Tibial nerve (tissue), 4 donors: ENCODE measurements at regions not wholly inside any gene's neighbourhood (a gene's known extent, or its start where the extent isn't known, plus 50 kb on each side); places are given as distances from the start of the nearest gene placed in this dataset.

Experiments used
- DNase-seq, 2 donors: peaks; one replicate each; pipeline ENCODE4 v3.0.0-alpha.2; 2019; ENCODE audit warnings: low spot score in 2 of 2
- H3K27ac ChIP-seq, 4 donors: fragments of 200-600 bp; sonication (generic) in 3 of 4; one replicate each; pipeline ENCODE4 v1.5.1; 2017 to 2019; ENCODE audit warnings: mild to moderate bottlenecking in 1 of 4
- H3K27me3 ChIP-seq, 2 donors: fragments of 200-600 bp; sonication (generic) in 1 of 2; one replicate each; pipeline versions ENCODE4 v1.5.1 to v1.6.0; 2017 to 2019
- H3K36me3 ChIP-seq, 3 donors: fragments of 200-600 bp; sonication (generic); one replicate each; pipeline ENCODE4 v1.5.1; 2018 to 2019
- H3K4me1 ChIP-seq, 4 donors: fragments of 200-600 bp; sonication (generic) in 3 of 4; one replicate each; pipeline ENCODE4 v1.5.1; 2017 to 2019
- H3K4me3 ChIP-seq, 4 donors: fragments of 200-600 bp; sonication (generic) in 3 of 4; one replicate each; pipeline ENCODE4 v1.5.1; 2017 to 2019; ENCODE audit warnings: mild to moderate bottlenecking in 1 of 4, moderate library complexity in 1 of 4
- H3K9me3 ChIP-seq, 4 donors: fragments of 200-600 bp; sonication (generic) in 3 of 4; one replicate each; pipeline ENCODE4 v1.5.1; 2017 to 2019
- CTCF ChIP-seq, 5 experiments: fragments of 200-600 bp in 3 of 5; fragments of 450-650 bp in 2 of 5; sonication (generic) in 3 of 5; IDR thresholded peaks; one replicate each; pipeline ENCODE4 v1.5.1; 2016 to 2019; ENCODE audit warnings: antibody characterized with exemption in 5 of 5, mild to moderate bottlenecking in 3 of 5, moderate library complexity in 2 of 5
- EP300 ChIP-seq, 2 donors: sonication (generic); formaldehyde crosslinking; IDR thresholded peaks; one replicate each; pipeline ENCODE4 v1.6.1; 2017; ENCODE audit warnings: antibody characterized with exemption in 2 of 2, mild to moderate bottlenecking in 1 of 2
- POLR2A ChIP-seq, 2 donors: fragments of 450-650 bp; IDR thresholded peaks; one replicate each; pipeline ENCODE4 v1.6.1; 2017; ENCODE audit warnings: antibody characterized with exemption in 2 of 2, mild to moderate bottlenecking in 2 of 2, moderate library complexity in 2 of 2
- WGBS, 2 donors: methylation state at CpG; one replicate each; pipeline ENCODE4 v1.1.5; 2018; 5-methylcytosine and 5-hydroxymethylcytosine counted together

- Histone ChIP-seq H3K4me1 (peaks cover 0 to 19% (median 0%) of the 10 kb centered on the region in 4 donors), H3K27me3 (no peaks in the 10 kb centered on the region), H3K36me3 (no peaks in the 10 kb centered on the region), H3K9me3 (no peaks in the 10 kb centered on the region), H3K27ac (no peak overlapping the region), H3K4me3 (no peak overlapping the region)
- 70 to 72% methylated on average over 5 of the region's 5 CpGs for WGBS, 2 donors
- TF ChIP-seq POLR2A (IDR thresholded peaks at IDR 0.05) (no peak), CTCF (IDR thresholded peaks at IDR 0.05) (no peak), EP300 (IDR thresholded peaks at IDR 0.05) (no peak)
- no peak for DNase-seq
Observed at GRCh38 chr15:47398594-47398993, 318.7 kb upstream of the SEMA6D start.

GRCh38 chr15:47399100-47399499 is 318.2 kb upstream of the SEMA6D start:
- H3K36me3 ChIP-seq = no peaks in the 10 kb centered on the region
- peaks cover 0 to 19% (median 0%) of the 10 kb centered on the region in 4 donors for H3K4me1 ChIP-seq
- H3K27me3 ChIP-seq = no peaks in the 10 kb centered on the region
- WGBS, 2 donors = 71 to 89% methylated on average over 1 of the region's 1 CpG
- no peak overlapping the region for H3K4me3 ChIP-seq
- no peak for DNase-seq
- H3K27ac ChIP-seq = no peak overlapping the region
- no peak for TF ChIP-seq CTCF (IDR thresholded peaks at IDR 0.05)
- TF ChIP-seq EP300 (IDR thresholded peaks at IDR 0.05) = no peak
- no peak for TF ChIP-seq POLR2A (IDR thresholded peaks at IDR 0.05)
- no peaks in the 10 kb centered on the region for H3K9me3 ChIP-seq

- Histone ChIP-seq H3K36me3 (no peaks in the 10 kb centered on the region), H3K9me3 (no peaks in the 10 kb centered on the region), H3K4me3 (no peak overlapping the region), H3K27me3 (no peaks in the 10 kb centered on the region), H3K4me1 (peaks cover 0 to 7% (median 0%) of the 10 kb centered on the region in 4 donors), H3K27ac (no peak overlapping the region)
- 59 to 68% methylated on average over 2 of the region's 2 CpGs for WGBS, 2 donors
- no peak for TF ChIP-seq POLR2A (IDR thresholded peaks at IDR 0.05)
- TF ChIP-seq EP300 (IDR thresholded peaks at IDR 0.05) = no peak
- no peak for TF ChIP-seq CTCF (IDR thresholded peaks at IDR 0.05)
- no peak for DNase-seq
Observed at GRCh38 chr15:47400603-47401002, 316.7 kb upstream of the SEMA6D start.

- TF ChIP-seq EP300 (IDR thresholded peaks at IDR 0.05) (no peak), CTCF (IDR thresholded peaks at IDR 0.05) (no peak), POLR2A (IDR thresholded peaks at IDR 0.05) (no peak)
- DNase-seq = no peak
- WGBS, 2 donors = 79 to 91% methylated on average over 3 of the region's 3 CpGs
- H3K36me3 ChIP-seq = no peaks in the 10 kb centered on the region
- H3K9me3 ChIP-seq = no peaks in the 10 kb centered on the region
- no peak overlapping the region for H3K27ac ChIP-seq
- H3K27me3 ChIP-seq = no peaks in the 10 kb centered on the region
- no peak overlapping the region for H3K4me3 ChIP-seq
- peaks cover 0 to 7% (median 0%) of the 10 kb centered on the region in 4 donors for H3K4me1 ChIP-seq
Observed at GRCh38 chr15:47401427-47401826, 315.9 kb upstream of the SEMA6D start.

- Histone ChIP-seq H3K27ac (no peak overlapping the region), H3K4me3 (no peak overlapping the region), H3K4me1 (peaks cover 0 to 4% (median 0%) of the 10 kb centered on the region in 4 donors), H3K9me3 (no peaks in the 10 kb centered on the region), H3K36me3 (no peaks in the 10 kb centered on the region), H3K27me3 (no peaks in the 10 kb centered on the region)
- no peak for DNase-seq
- 95% methylated on average over 1 of the region's 1 CpG for WGBS, 2 donors
- no peak for TF ChIP-seq CTCF (IDR thresholded peaks at IDR 0.05)
- TF ChIP-seq POLR2A (IDR thresholded peaks at IDR 0.05) = no peak
- TF ChIP-seq EP300 (IDR thresholded peaks at IDR 0.05) = no peak
Observed at GRCh38 chr15:47402829-47403228, 314.5 kb upstream of the SEMA6D start.
